ENCODE measurements at regions not wholly inside any gene's neighbourhood (a gene's known extent, or its start where the extent isn't known, plus 50 kb on each side); places are given as distances from the start of the nearest gene placed in this dataset.

DNA sequence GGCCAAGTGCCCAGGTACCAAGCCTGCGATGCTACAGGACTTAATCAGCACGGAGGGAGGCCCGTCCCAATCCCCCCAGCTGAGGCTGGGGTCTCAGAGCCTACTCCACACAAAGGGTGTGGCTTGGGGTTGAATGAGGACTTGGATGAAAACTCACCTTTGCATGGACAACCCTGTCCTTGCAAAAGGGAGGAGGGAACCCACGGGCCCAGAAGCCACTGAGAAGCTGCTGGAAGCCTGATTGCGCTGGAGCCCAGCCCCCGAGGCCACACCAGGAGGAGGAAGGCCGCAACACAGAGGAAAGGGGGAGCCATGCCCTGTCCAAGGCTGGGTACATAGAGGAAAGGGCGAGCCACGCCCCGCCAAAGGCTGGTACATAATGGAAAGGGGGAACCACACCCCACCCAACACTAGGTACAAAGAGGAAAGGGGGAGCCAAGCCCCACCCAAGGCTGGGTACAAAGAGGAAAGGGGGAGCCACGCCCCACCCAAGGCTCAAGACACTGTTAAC is 158.8 kb downstream of the DLL1 start:
- Histone ChIP-seq H3K27ac (ENCODE audit: low read depth, low read length) (no peak overlapping the region), H4K8ac (ENCODE audit: extremely low read depth, insufficient read depth, low read length) (peak overlapping the region; percentile 79), H4K91ac (replicated peaks; ENCODE audit: insufficient read length, low read length) (no peak overlapping the region), H4K5ac (ENCODE audit: insufficient read length, low read depth, low read length) (no peak overlapping the region), H2BK120ac (replicated peaks; ENCODE audit: low read depth, low read length) (no peak overlapping the region), H2BK5ac (ENCODE audit: low read depth, low read length) (no peak overlapping the region), H3K79me1 (ENCODE audit: low read depth, low read length) (no peaks in the 10 kb centered on the region), H2AK5ac (ENCODE audit: low read depth, low read length) (no peak overlapping the region), H3K18ac (ENCODE audit: extremely low read depth, low read length) (no peak overlapping the region), H3K4me1 (replicated peaks in 1 of 4; ENCODE audit: control insufficient read depth in 3 of 4, insufficient read depth in 4 of 4, low read length in 3 of 4) (no peaks in the 10 kb centered on the region; a peak in 1 of 7 replicates), H3K4ac (replicated peaks; ENCODE audit: insufficient read length, low read depth, low read length) (no peak overlapping the region), H4K20me1 (replicated peaks in 1 of 2; ENCODE audit: control insufficient read depth in 1 of 2, insufficient read depth in 2 of 2, low read length in 2 of 2) (no peaks in the 10 kb centered on the region), H3K14ac (ENCODE audit: insufficient read length) (no peak overlapping the region), H3K23ac (ENCODE audit: insufficient read length) (no peak overlapping the region), H3K27me3 (replicated peaks in 1 of 4; ENCODE audit: control insufficient read depth in 3 of 4, extremely low read depth in 1 of 4, insufficient read depth in 3 of 4, low read length in 3 of 4) (no peaks in the 10 kb centered on the region), H3K4me2 (ENCODE audit: insufficient read depth in 1 of 2, low read depth in 2 of 2, low read length in 2 of 2) (no peak overlapping the region), H3K4me3 (ENCODE audit: extremely low read depth in 1 of 4, insufficient read depth in 2 of 4, low read depth in 3 of 4, low read length in 4 of 4) (no peak overlapping the region), H3K9ac (replicated peaks in 1 of 4; ENCODE audit: extremely low read depth in 1 of 4, low read depth in 3 of 4, low read length in 3 of 4) (no peak overlapping the region), H2BK12ac (ENCODE audit: low read depth, low read length) (no peak overlapping the region), H3K56ac (replicated peaks; ENCODE audit: insufficient read length, low read depth, low read length) (no peak overlapping the region), H3K9me3 (ENCODE audit: insufficient read depth in 2 of 2, low read depth in 1 of 2, low read length in 1 of 2) (peaks cover under 1 to 17% of the 10 kb centered on the region in 2 experiments; a peak in 2 of 4 replicates), H3K79me2 (ENCODE audit: control insufficient read depth in 1 of 2, insufficient read depth in 2 of 2, low read length in 2 of 2) (no peaks in the 10 kb centered on the region), H3K23me2 (ENCODE audit: low read depth, low read length) (no peaks in the 10 kb centered on the region), H2BK15ac (ENCODE audit: low read length) (no peak overlapping the region), H2BK20ac (ENCODE audit: low read length) (no peak overlapping the region), H2AFZ (ENCODE audit: low read length) (no peak overlapping the region), H3K36me3 (ENCODE audit: control insufficient read depth in 2 of 4, insufficient read depth in 4 of 4, low read length in 3 of 4) (peaks cover 0 to 5% (median 0%) of the 10 kb centered on the region in 4 experiments; a peak in 1 of 8 replicates)
- FAIRE-seq (no peak), DNase-seq (ENCODE audit: low read depth in 1 of 2, low spot score in 2 of 2) (peak in 1 of 2 experiments; percentile 33)
- TF ChIP-seq CREB1 (IDR thresholded peaks at IDR 0.05) (no peak), GABPA (IDR thresholded peaks at IDR 0.05; ENCODE audit: borderline replicate concordance, insufficient read depth, low read length) (no peak), NRF1 (IDR thresholded peaks at IDR 0.05; ENCODE audit: low read depth, low read length) (no peak), RNF2 (IDR thresholded peaks at IDR 0.05; ENCODE audit: borderline replicate concordance, low read depth, low read length, missing control alignments, poor library complexity, severe bottlenecking) (no peak), JUN (IDR thresholded peaks at IDR 0.05; ENCODE audit: low read depth, low read length) (no peak), PHF8 (conservative IDR thresholded peaks at IDR 0.05; ENCODE audit: low read depth, low read length) (no peak), TBP (IDR thresholded peaks at IDR 0.05; ENCODE audit: low read depth, low read length) (no peak), SP4 (IDR thresholded peaks at IDR 0.05; ENCODE audit: low read length) (no peak), POU5F1 (IDR thresholded peaks at IDR 0.05; ENCODE audit: low read depth, low read length) (no peak)
- TF ChIP-seq, protein P1, sequence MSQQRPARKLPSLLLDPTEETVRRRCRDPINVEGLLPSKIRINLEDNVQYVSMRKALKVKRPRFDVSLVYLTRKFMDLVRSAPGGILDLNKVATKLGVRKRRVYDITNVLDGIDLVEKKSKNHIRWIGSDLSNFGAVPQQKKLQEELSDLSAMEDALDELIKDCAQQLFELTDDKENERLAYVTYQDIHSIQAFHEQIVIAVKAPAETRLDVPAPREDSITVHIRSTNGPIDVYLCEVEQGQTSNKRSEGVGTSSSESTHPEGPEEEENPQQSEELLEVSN (IDR thresholded peaks at IDR 0.05) = no peak
- CTCF ChIA-PET (ENCODE audit: partially characterized antibody) = no interaction called here
- POLR2A ChIA-PET (ENCODE audit: partially characterized antibody) = no interaction called here
- 94% methylated on average over 7 of the region's 11 CpGs; no CpG with 5 or more reads in 1 of the 2 experiments for WGBS, 2 experiments (ENCODE audit: extremely low coverage in 1 of 2, insufficient coverage in 1 of 2, insufficient read length in 1 of 2, insufficient replicate concordance in 2 of 2, low coverage in 1 of 2, low lambda C conversion rate in 2 of 2, missing lambda C conversion rate in 1 of 2)

All from H1 (cell line).